ENCODE measurements at regions not wholly inside any gene's neighbourhood (a gene's known extent, or its start where the extent isn't known, plus 50 kb on each side); places are given as distances from the start of the nearest gene placed in this dataset.

GRCh38 chr6:27816906-27817305 lies 95.3 kb downstream of the OR2B2 start:
- no peak overlapping the region for H3K27ac ChIP-seq (ENCODE audit: insufficient read depth, low read depth, low read length)
- peaks cover 6% of the 10 kb centered on the region for H3K4me1 ChIP-seq (ENCODE audit: control insufficient read depth, extremely low read depth, insufficient read depth, low read length)
- no peaks in the 10 kb centered on the region for H4K20me1 ChIP-seq (replicated peaks; ENCODE audit: control insufficient read depth, extremely low read depth, insufficient read depth, low read length)
- CTCF ChIA-PET, result interaction anchor here (1.0 to 8.8 kb wide), 2 partner anchors 20 to 78 kb away, joined by 3 to 117 read pairs; a partner anchor contains a TSS
- H3K9me1 ChIP-seq (replicated peaks; ENCODE audit: control insufficient read depth, extremely low read depth, insufficient read depth, low read length), result no peaks in the 10 kb centered on the region
- POLR2A ChIA-PET, result no interaction called here
- no peaks in the 10 kb centered on the region for H3K79me2 ChIP-seq (ENCODE audit: control insufficient read depth, insufficient read depth, low read length)
- no TSS peak for BruUV-seq (replicated peaks)
- intact Hi-C loops (cut with micrococcal nuclease), result loop anchor here (10.0 kb wide), 1 partner anchor 1532 kb away; a partner anchor contains a TSS
- no peaks in the 10 kb centered on the region for H3K36me3 ChIP-seq (ENCODE audit: control insufficient read depth in 2 of 2, extremely low read depth in 1 of 2, insufficient read depth in 2 of 2, low read length in 2 of 2)
- FAIRE-seq (no peak), DNase-seq (ENCODE audit: low read depth, low spot score) (no peak)
- no peaks in the 10 kb centered on the region for H3K27me3 ChIP-seq (ENCODE audit: control insufficient read depth in 2 of 2, insufficient read depth in 2 of 2, low read length in 2 of 2)
- TF ChIP-seq POLR2A (IDR thresholded peaks at IDR 0.05; ENCODE audit: low read depth, low read length) (no peak), JUN (IDR thresholded peaks at IDR 0.05; ENCODE audit: borderline replicate concordance, insufficient read depth, insufficient read length, low read depth) (no peak), EZH2 (IDR thresholded peaks at IDR 0.05; ENCODE audit: borderline replicate concordance, low read depth, low read length, severe bottlenecking) (no peak), FOS (IDR thresholded peaks at IDR 0.05; ENCODE audit: borderline replicate concordance, insufficient read depth, low read length) (no peak)
- TF ChIP-seq, protein P1, sequence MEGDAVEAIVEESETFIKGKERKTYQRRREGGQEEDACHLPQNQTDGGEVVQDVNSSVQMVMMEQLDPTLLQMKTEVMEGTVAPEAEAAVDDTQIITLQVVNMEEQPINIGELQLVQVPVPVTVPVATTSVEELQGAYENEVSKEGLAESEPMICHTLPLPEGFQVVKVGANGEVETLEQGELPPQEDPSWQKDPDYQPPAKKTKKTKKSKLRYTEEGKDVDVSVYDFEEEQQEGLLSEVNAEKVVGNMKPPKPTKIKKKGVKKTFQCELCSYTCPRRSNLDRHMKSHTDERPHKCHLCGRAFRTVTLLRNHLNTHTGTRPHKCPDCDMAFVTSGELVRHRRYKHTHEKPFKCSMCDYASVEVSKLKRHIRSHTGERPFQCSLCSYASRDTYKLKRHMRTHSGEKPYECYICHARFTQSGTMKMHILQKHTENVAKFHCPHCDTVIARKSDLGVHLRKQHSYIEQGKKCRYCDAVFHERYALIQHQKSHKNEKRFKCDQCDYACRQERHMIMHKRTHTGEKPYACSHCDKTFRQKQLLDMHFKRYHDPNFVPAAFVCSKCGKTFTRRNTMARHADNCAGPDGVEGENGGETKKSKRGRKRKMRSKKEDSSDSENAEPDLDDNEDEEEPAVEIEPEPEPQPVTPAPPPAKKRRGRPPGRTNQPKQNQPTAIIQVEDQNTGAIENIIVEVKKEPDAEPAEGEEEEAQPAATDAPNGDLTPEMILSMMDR (IDR thresholded peaks at IDR 0.05; ENCODE audit: extremely low read depth in 1 of 2, insufficient read depth in 1 of 2, low read depth in 1 of 2, low read length in 2 of 2), result no peak
- TF ChIP-seq, protein P2, sequence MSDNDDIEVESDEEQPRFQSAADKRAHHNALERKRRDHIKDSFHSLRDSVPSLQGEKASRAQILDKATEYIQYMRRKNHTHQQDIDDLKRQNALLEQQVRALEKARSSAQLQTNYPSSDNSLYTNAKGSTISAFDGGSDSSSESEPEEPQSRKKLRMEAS (IDR thresholded peaks at IDR 0.05; ENCODE audit: insufficient read depth, insufficient read length), result no peak
- H3K4me3 ChIP-seq (replicated peaks in 1 of 3; ENCODE audit: insufficient read depth in 1 of 3, low read depth in 1 of 3, low read length in 3 of 3), result no peak overlapping the region
- H3K4me2 ChIP-seq (ENCODE audit: insufficient read depth, low read length), result no peak overlapping the region
- dilution Hi-C loops (cut with MboI; ENCODE audit: extremely low pct_ligation_motif_present, low sequenced_read_pairs), result no loop called here
- no peak overlapping the region for H2AFZ ChIP-seq (ENCODE audit: low read depth, low read length)
- H3K9ac ChIP-seq (replicated peaks; ENCODE audit: extremely low read depth, insufficient read depth, low read length), result no peak overlapping the region
- no peaks in the 10 kb centered on the region for H3K9me3 ChIP-seq (replicated peaks; ENCODE audit: control insufficient read depth, insufficient read depth, low read length)

Data from endothelial cell of umbilical vein (primary cell).